ENCODE measurements at regions not wholly inside any gene's neighbourhood (a gene's known extent, or its start where the extent isn't known, plus 50 kb on each side); places are given as distances from the start of the nearest gene placed in this dataset.

DNA sequence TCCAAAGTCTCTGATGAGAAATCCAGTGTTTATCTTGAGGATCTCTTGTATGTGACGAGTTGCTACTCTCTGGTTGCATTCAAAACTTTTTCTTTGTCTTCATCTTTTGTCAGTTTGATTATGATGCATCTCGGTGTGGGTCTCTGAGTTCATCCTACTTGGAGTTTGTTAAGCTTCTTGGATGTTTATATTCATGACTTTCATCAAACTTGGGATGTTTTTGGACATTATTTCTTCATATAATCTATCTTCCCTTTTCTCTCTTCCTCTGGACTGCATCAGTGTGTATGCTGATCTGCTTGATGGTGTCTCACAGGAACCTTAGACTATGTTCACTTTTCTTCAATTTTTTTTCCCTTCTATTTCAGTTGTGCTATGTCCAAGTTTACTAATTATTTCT, 320.4 kb downstream of the TLE3 start:
- TF ChIP-seq FOXK2 (IDR thresholded peaks at IDR 0.05) = no peak
- TF ChIP-seq, protein P1, sequence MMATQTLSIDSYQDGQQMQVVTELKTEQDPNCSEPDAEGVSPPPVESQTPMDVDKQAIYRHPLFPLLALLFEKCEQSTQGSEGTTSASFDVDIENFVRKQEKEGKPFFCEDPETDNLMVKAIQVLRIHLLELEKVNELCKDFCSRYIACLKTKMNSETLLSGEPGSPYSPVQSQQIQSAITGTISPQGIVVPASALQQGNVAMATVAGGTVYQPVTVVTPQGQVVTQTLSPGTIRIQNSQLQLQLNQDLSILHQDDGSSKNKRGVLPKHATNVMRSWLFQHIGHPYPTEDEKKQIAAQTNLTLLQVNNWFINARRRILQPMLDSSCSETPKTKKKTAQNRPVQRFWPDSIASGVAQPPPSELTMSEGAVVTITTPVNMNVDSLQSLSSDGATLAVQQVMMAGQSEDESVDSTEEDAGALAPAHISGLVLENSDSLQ (IDR thresholded peaks at IDR 0.05) = no peak
- TF ChIP-seq FOXA1 (IDR thresholded peaks at IDR 0.05) = no peak
- no peak for TF ChIP-seq LEF1 (IDR thresholded peaks at IDR 0.05; ENCODE audit: borderline replicate concordance)
- TF ChIP-seq FOXM1 (IDR thresholded peaks at IDR 0.05; ENCODE audit: borderline replicate concordance) = no peak
- TF ChIP-seq NFRKB (IDR thresholded peaks at IDR 0.05) = no peak
- no peak for TF ChIP-seq CTBP1 (IDR thresholded peaks at IDR 0.05; ENCODE audit: borderline replicate concordance)
- no peak for TF ChIP-seq TARDBP (IDR thresholded peaks at IDR 0.05)
- no peak for TF ChIP-seq ZNF384 (IDR thresholded peaks at IDR 0.05)
- no peak for TF ChIP-seq BHLHE40 (IDR thresholded peaks at IDR 0.05; ENCODE audit: borderline replicate concordance)
- TF ChIP-seq HDGF (IDR thresholded peaks at IDR 0.05; ENCODE audit: borderline replicate concordance) = no peak

All from HEK293T (cell line).